ENCODE measurements at regions not wholly inside any gene's neighbourhood (a gene's known extent, or its start where the extent isn't known, plus 50 kb on each side); places are given as distances from the start of the nearest gene placed in this dataset.
"Not testable (repeated sequence)": the region's sequence is repeated elsewhere in the genome, so short reads cannot be mapped to it uniquely, and the experiment has no call there.

DNA sequence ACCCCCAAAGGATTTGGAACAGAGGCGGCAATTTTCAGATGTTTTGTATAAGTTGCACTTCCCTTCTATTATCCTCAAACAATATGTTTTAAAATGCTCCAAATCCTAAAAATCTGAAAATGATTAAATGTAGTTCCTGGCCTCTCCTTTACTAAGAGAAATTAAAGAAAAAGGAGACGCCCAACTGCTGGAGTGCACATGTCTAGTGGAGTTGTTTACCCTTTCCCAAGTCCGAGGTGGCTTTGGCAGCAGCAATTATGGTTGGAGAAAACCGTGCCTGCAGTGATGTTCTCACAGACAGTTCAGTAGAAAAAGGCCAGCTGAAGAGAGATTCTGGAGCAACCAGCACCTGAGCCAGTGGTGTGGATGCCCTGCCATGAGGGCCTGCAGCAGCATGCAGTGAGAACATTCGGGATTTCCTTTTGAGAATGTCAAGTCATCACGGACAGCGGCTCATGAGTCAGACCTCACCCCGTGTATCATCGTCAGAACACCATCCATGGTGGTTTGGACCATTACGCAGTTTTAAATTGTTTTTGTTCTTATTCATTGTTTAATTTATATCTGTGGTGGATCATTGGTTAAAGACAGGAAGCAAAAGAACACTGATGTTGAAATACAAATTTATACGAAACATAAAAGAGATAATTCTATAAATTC lies 179.0 kb upstream of the KRR1 start:
- no peaks in the 10 kb centered on the region for H3K79me2 ChIP-seq (ENCODE audit: insufficient read depth)
- peaks cover 25% of the 10 kb centered on the region for H3K4me1 ChIP-seq (ENCODE audit: insufficient read depth)
- peak; percentile 98 for DNase-seq
- TF ChIP-seq EZH2 (IDR thresholded peaks at IDR 0.05; ENCODE audit: insufficient read depth, poor library complexity, severe bottlenecking) (no peak), EZH2phosphoT487 (IDR thresholded peaks at IDR 0.05; ENCODE audit: insufficient read depth, low read depth) (peak; percentile 98)
- in situ Hi-C loops (cut with MboI): no loop called here
- 14 to 18% methylated on average over 11 of the region's 11 CpGs for WGBS, 2 experiments (ENCODE audit: low coverage in 1 of 2, low lambda C conversion rate in 2 of 2, missing lambda C conversion rate in 2 of 2)
- no peaks in the 10 kb centered on the region for H3K9me2 ChIP-seq (ENCODE audit: insufficient read depth)
- no peaks in the 10 kb centered on the region for H4K20me1 ChIP-seq (ENCODE audit: insufficient read depth)
- H3K4me3 ChIP-seq: peak overlapping the region; percentile 32
- peak overlapping the region; percentile 31; the same call in 1 of the 2 replicates for H3K9ac ChIP-seq
- H3K27ac ChIP-seq: peak overlapping the region; percentile 63
- peak overlapping the region; percentile 71 for H3K4me2 ChIP-seq (ENCODE audit: unreplicated experiment)
- H3K27me3 ChIP-seq (replicated peaks; ENCODE audit: insufficient read depth): no peaks in the 10 kb centered on the region
- no peaks in the 10 kb centered on the region for H3K36me3 ChIP-seq (ENCODE audit: low read depth)
- no peaks in the 10 kb centered on the region for H3K9me3 ChIP-seq (ENCODE audit: low read depth)
- H3F3A ChIP-seq (ENCODE audit: insufficient read depth): peaks cover 15% of the 10 kb centered on the region
- H2AFZ ChIP-seq: no peak overlapping the region

GRCh38 chr12:75686233-75686632 lies 174.8 kb upstream of the KRR1 start:
- H3K27ac ChIP-seq; H3K9me3 ChIP-seq (ENCODE audit: low read depth); H2AFZ ChIP-seq; H3K9ac ChIP-seq; in situ Hi-C loops (cut with MboI); H3K9me2 ChIP-seq (ENCODE audit: insufficient read depth); H3K4me3 ChIP-seq; H3K79me2 ChIP-seq (ENCODE audit: insufficient read depth); H3K27me3 ChIP-seq (replicated peaks; ENCODE audit: insufficient read depth); DNase-seq; H3K36me3 ChIP-seq (ENCODE audit: low read depth); H3K4me2 ChIP-seq (ENCODE audit: unreplicated experiment); H4K20me1 ChIP-seq (ENCODE audit: insufficient read depth): not testable (repeated sequence)
- Histone ChIP-seq H3K4me1 (ENCODE audit: insufficient read depth) (peaks cover 36% of the 10 kb centered on the region), H3F3A (ENCODE audit: insufficient read depth) (peaks cover 37% of the 10 kb centered on the region)
- 0% methylated on average over 1 of the region's 1 CpG for WGBS, 2 experiments (ENCODE audit: low coverage in 1 of 2, low lambda C conversion rate in 2 of 2, missing lambda C conversion rate in 2 of 2)

DNA sequence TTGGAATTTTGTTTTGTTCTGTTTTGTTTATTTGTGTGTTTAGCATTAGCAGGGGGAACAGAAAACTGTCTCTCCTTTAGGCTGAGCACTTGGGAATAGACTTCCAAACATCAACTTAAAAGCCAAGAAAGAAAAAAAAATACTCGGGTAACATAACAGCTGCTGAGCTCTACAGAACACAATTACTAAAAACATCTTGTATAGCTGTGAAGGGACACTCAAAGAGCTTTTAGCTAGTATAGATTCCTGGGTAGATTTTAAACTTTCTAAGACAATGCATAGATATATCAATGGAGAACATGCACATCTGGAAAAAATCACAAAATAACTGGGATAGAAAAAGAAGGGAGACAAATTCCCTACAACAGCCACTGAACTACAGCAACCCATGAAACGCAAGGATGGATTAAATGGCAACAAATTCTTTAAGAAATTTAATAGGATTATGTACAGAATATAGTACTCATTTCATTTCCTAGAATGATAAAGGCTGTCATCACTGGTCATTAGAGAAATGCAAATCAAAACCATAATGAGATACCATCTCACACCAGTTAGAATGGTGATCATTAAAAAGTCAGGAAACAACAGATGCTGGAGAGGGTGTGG lies 174.3 kb upstream of the KRR1 start:
- Histone ChIP-seq H3K4me1 (ENCODE audit: insufficient read depth) (peaks cover 32% of the 10 kb centered on the region), H4K20me1 (ENCODE audit: insufficient read depth) (no peaks in the 10 kb centered on the region), H3K9me2 (ENCODE audit: insufficient read depth) (no peaks in the 10 kb centered on the region), H3K27me3 (replicated peaks; ENCODE audit: insufficient read depth) (no peaks in the 10 kb centered on the region), H3K4me2 (ENCODE audit: unreplicated experiment) (peak overlapping the region; percentile 68), H3K36me3 (ENCODE audit: low read depth) (no peaks in the 10 kb centered on the region), H3K9me3 (ENCODE audit: low read depth) (no peaks in the 10 kb centered on the region), H3F3A (ENCODE audit: insufficient read depth) (peaks cover 34% of the 10 kb centered on the region), H3K27ac (no peak overlapping the region), H3K9ac (no peak overlapping the region), H3K79me2 (ENCODE audit: insufficient read depth) (no peaks in the 10 kb centered on the region), H3K4me3 (no peak overlapping the region), H2AFZ (no peak overlapping the region)
- DNase-seq: no peak
- TF ChIP-seq EZH2phosphoT487 (IDR thresholded peaks at IDR 0.05; ENCODE audit: insufficient read depth, low read depth) (no peak), EZH2 (IDR thresholded peaks at IDR 0.05; ENCODE audit: insufficient read depth, poor library complexity, severe bottlenecking) (no peak)
- 48 to 49% methylated on average over 2 of the region's 2 CpGs for WGBS, 2 experiments (ENCODE audit: low coverage in 1 of 2, low lambda C conversion rate in 2 of 2, missing lambda C conversion rate in 2 of 2)
- in situ Hi-C loops (cut with MboI): no loop called here

GRCh38 chr12:75684678-75685616 lies 173.5 kb upstream of the KRR1 start:
- DNase-seq: peak; percentile 78
- H3K4me3 ChIP-seq: peak overlapping the region; percentile 32
- peak overlapping the region; percentile 68 for H3K4me2 ChIP-seq (ENCODE audit: unreplicated experiment)
- peak overlapping the region; percentile 8 for H2AFZ ChIP-seq
- in situ Hi-C loops (cut with MboI): no loop called here
- H3K9me2 ChIP-seq (ENCODE audit: insufficient read depth): no peaks in the 10 kb centered on the region
- H3K79me2 ChIP-seq (ENCODE audit: insufficient read depth): no peaks in the 10 kb centered on the region
- H3K9ac ChIP-seq: peak overlapping the region; percentile 6; the same call in 1 of the 2 replicates
- TF ChIP-seq EZH2phosphoT487 (IDR thresholded peaks at IDR 0.05; ENCODE audit: insufficient read depth, low read depth): no peak
- TF ChIP-seq EZH2 (IDR thresholded peaks at IDR 0.05; ENCODE audit: insufficient read depth, poor library complexity, severe bottlenecking): no peak
- WGBS, 2 experiments (ENCODE audit: low coverage in 1 of 2, low lambda C conversion rate in 2 of 2, missing lambda C conversion rate in 2 of 2): 8 to 11% methylated on average over 5 of the region's 5 CpGs
- H3K27me3 ChIP-seq (replicated peaks; ENCODE audit: insufficient read depth): no peaks in the 10 kb centered on the region
- H3K27ac ChIP-seq: peak overlapping the region; percentile 61
- peaks cover 26% of the 10 kb centered on the region for H3K4me1 ChIP-seq (ENCODE audit: insufficient read depth)
- H3K36me3 ChIP-seq (ENCODE audit: low read depth): no peaks in the 10 kb centered on the region
- no peaks in the 10 kb centered on the region for H3K9me3 ChIP-seq (ENCODE audit: low read depth)
- peaks cover 29% of the 10 kb centered on the region for H3F3A ChIP-seq (ENCODE audit: insufficient read depth)
- no peaks in the 10 kb centered on the region for H4K20me1 ChIP-seq (ENCODE audit: insufficient read depth)

DNA sequence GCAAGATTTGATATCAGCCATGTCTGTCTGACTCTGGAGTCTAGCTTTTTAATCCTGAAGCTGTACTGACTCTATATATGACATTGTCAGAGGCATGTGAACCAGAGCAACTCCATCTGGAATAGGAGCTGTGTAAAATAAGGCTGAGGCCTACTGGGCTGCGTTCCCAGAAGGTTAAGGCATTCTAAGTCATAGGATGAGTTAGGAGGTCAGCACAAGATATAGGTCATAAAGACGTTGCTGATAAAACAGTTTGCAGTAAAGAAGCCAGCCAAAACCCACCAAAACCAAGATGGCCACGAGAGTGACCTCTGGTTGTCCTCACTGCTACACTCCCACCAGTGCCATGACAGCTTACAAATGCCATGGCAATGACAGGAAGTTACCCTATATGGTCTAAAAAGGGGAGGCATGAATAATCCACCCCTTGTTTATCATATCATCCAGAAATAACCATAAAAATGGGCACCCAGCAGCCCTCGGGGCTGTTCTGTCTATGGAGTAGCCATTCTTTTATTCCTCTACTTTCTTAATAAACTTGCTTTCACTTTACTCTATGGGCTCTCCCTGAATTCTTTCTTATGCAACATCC lies 172.7 kb upstream of the KRR1 start:
- Histone ChIP-seq H3F3A (ENCODE audit: insufficient read depth) (peaks cover 28% of the 10 kb centered on the region), H3K4me2 (ENCODE audit: unreplicated experiment) (peak overlapping the region; percentile 68), H2AFZ (peak overlapping the region; percentile 8), H3K9ac (peak overlapping the region; percentile 6; the same call in 1 of the 2 replicates), H3K4me3 (peak overlapping the region; percentile 32), H3K4me1 (ENCODE audit: insufficient read depth) (peaks cover 24% of the 10 kb centered on the region), H3K27ac (peak overlapping the region; percentile 61)
- H3K9me2 ChIP-seq (ENCODE audit: insufficient read depth); H3K27me3 ChIP-seq (replicated peaks; ENCODE audit: insufficient read depth); H3K36me3 ChIP-seq (ENCODE audit: low read depth); H3K79me2 ChIP-seq (ENCODE audit: insufficient read depth); in situ Hi-C loops (cut with MboI); H3K9me3 ChIP-seq (ENCODE audit: low read depth); H4K20me1 ChIP-seq (ENCODE audit: insufficient read depth): not testable (repeated sequence)
- 73 to 75% methylated on average over 4 of the region's 4 CpGs for WGBS, 2 experiments (ENCODE audit: low coverage in 1 of 2, low lambda C conversion rate in 2 of 2, missing lambda C conversion rate in 2 of 2)
- DNase-seq: peak; percentile 18
